Loucy (cell line): ENCODE measurements at regions not wholly inside any gene's neighbourhood (a gene's known extent, or its start where the extent isn't known, plus 50 kb on each side); places are given as distances from the start of the nearest gene placed in this dataset.

Experiments used
- CTCF ChIP-seq: fragments of 200-600 bp; sonication (generic); conservative IDR thresholded peaks from 2 replicates; pipeline ENCODE4 v1.5.1; 2014; ENCODE audit warnings: mild to moderate bottlenecking, antibody characterized with exemption, low read length
- EZH2phosphoT487 ChIP-seq: fragments of 200-600 bp; IDR thresholded peaks from 2 replicates; pipeline ENCODE4 v1.6.1; 2018; ENCODE audit warnings: antibody characterized with exemption, mild to moderate bottlenecking, moderate library complexity, borderline replicate concordance

GRCh38 chr6:114471450-114471849 lies 128.6 kb upstream of the HS3ST5 start:
- TF ChIP-seq CTCF, result no peak
- no peak for TF ChIP-seq EZH2phosphoT487
